Liver (tissue), 8 donors: ENCODE measurements at regions not wholly inside any gene's neighbourhood (a gene's known extent, or its start where the extent isn't known, plus 50 kb on each side); places are given as distances from the start of the nearest gene placed in this dataset.

Experiments used
- DNase-seq: peaks from one replicate; pipeline ENCODE4 v3.0.0-alpha.2; 2017; ENCODE audit warnings: low spot score
- H3K27ac ChIP-seq, 2 donors: one replicate each; pipeline ENCODE4 v1.7.0; 2013; ENCODE audit warnings: inconsistent platforms in 2 of 2, low read length in 2 of 2, control low read depth in 1 of 2, low read depth in 1 of 2, mild to moderate bottlenecking in 1 of 2
- H3K27me3 ChIP-seq, 4 donors: one replicate each; pipeline versions ENCODE4 v1.6.1 to v1.7.0; 2013; ENCODE audit warnings: low read length in 3 of 4, inconsistent platforms in 1 of 4, mild to moderate bottlenecking in 1 of 4, moderate library complexity in 1 of 4; ENCODE audit not compliant: control insufficient read depth in 4 of 4, insufficient read depth in 4 of 4
- H3K36me3 ChIP-seq, 4 donors: one replicate each; pipeline versions ENCODE4 v1.6.1 to v1.7.0; 2013; ENCODE audit warnings: low read length in 3 of 4, mild to moderate bottlenecking in 3 of 4, low read depth in 1 of 4, moderate library complexity in 1 of 4; ENCODE audit not compliant: control insufficient read depth in 4 of 4, insufficient read depth in 3 of 4
- H3K4me1 ChIP-seq, 4 donors: one replicate each; pipeline versions ENCODE4 v1.6.1 to v1.7.0; 2013; ENCODE audit warnings: low read length in 3 of 4, mild to moderate bottlenecking in 3 of 4, moderate library complexity in 1 of 4; ENCODE audit not compliant: control insufficient read depth in 4 of 4, insufficient read depth in 4 of 4
- H3K4me3 ChIP-seq, 3 donors: one replicate each; pipeline versions ENCODE4 v1.6.1 to v1.7.0; 2013; ENCODE audit warnings: low read length in 3 of 3, control low read depth in 1 of 3, low read depth in 1 of 3, mild to moderate bottlenecking in 1 of 3
- H3K9ac ChIP-seq, 2 donors: one replicate each; pipeline ENCODE4 v1.7.0; 2013; ENCODE audit warnings: low read length in 2 of 2, mild to moderate bottlenecking in 2 of 2, moderate library complexity in 2 of 2, control low read depth in 1 of 2, low read depth in 1 of 2
- H3K9me3 ChIP-seq, 4 donors: one replicate each; pipeline versions ENCODE4 v1.6.1 to v1.7.0; 2013; ENCODE audit warnings: low read length in 3 of 4; ENCODE audit not compliant: control insufficient read depth in 4 of 4
- EGR1 ChIP-seq, 2 donors: IDR thresholded peaks; 2 replicates each; pipeline ENCODE4 v1.6.1; 2016 to 2018; ENCODE audit warnings: antibody characterized with exemption in 2 of 2, low read depth in 2 of 2
- FOXA1 ChIP-seq: IDR thresholded peaks from 2 replicates; pipeline ENCODE4 v1.6.1; 2016; ENCODE audit warnings: antibody characterized with exemption
- FOXA2 ChIP-seq: IDR thresholded peaks from 2 replicates; pipeline ENCODE4 v1.6.1; 2016; ENCODE audit warnings: antibody characterized with exemption
- GABPA ChIP-seq, 2 donors: IDR thresholded peaks in 1 of 2; conservative IDR thresholded peaks in 1 of 2; 2 replicates each; pipeline ENCODE4 v1.6.1; 2016; ENCODE audit warnings: antibody characterized with exemption in 2 of 2, mild to moderate bottlenecking in 1 of 2, moderate library complexity in 1 of 2
- HNF4A ChIP-seq, 2 donors: conservative IDR thresholded peaks; 2 replicates each; pipeline ENCODE4 v1.6.1; 2016; ENCODE audit warnings: antibody characterized with exemption in 2 of 2, mild to moderate bottlenecking in 2 of 2
- HNF4G ChIP-seq: IDR thresholded peaks from 2 replicates; pipeline ENCODE4 v1.6.1; 2016; ENCODE audit warnings: antibody characterized with exemption
- JUND ChIP-seq, 2 donors: IDR thresholded peaks; 2 replicates each; pipeline ENCODE4 v1.6.1; 2016; ENCODE audit warnings: antibody characterized with exemption in 2 of 2
- NR2F2 ChIP-seq: IDR thresholded peaks from 2 replicates; pipeline ENCODE4 v1.6.1; 2016; ENCODE audit warnings: antibody characterized with exemption
- RAD21 ChIP-seq, 2 donors: IDR thresholded peaks; 2 replicates each; pipeline ENCODE4 v1.6.1; 2016; ENCODE audit warnings: antibody characterized with exemption in 2 of 2, mild to moderate bottlenecking in 2 of 2
- RXRA ChIP-seq, 2 donors: IDR thresholded peaks; 2 replicates each; pipeline ENCODE4 v1.6.1; 2017 to 2018; ENCODE audit warnings: antibody characterized with exemption in 2 of 2, mild to moderate bottlenecking in 1 of 2
- SP1 ChIP-seq: IDR thresholded peaks from 2 replicates; pipeline ENCODE4 v1.6.1; 2018; ENCODE audit warnings: antibody characterized with exemption, mild to moderate bottlenecking
- TAF1 ChIP-seq: conservative IDR thresholded peaks from 2 replicates; pipeline ENCODE4 v1.6.1; 2016; ENCODE audit warnings: antibody characterized with exemption, mild to moderate bottlenecking
- YY1 ChIP-seq: IDR thresholded peaks from 2 replicates; pipeline ENCODE4 v1.6.1; 2016; ENCODE audit warnings: antibody characterized with exemption, mild to moderate bottlenecking
- WGBS: extraction: QIAGEN DNeasy Blood & Tissue Kit; methylation state at CpG from one replicate; pipeline ENCODE4 v1.1.7; 2013; 5-methylcytosine and 5-hydroxymethylcytosine counted together
- TF ChIP-seq, protein P1 (sequence below): IDR thresholded peaks from 2 replicates; pipeline ENCODE4 v1.6.1; 2016; ENCODE audit warnings: antibody characterized with exemption
- TF ChIP-seq, protein P2 (sequence below): fragments of 150-350 bp; IDR thresholded peaks from 2 replicates; pipeline ENCODE4 v1.5.1; 2017; ENCODE audit warnings: improper control_type of control experiment, low read depth, low read length; ENCODE audit not compliant: missing input control
- TF ChIP-seq, protein P3 (sequence below): IDR thresholded peaks from 2 replicates; pipeline ENCODE4 v1.6.1; 2016; ENCODE audit warnings: antibody characterized with exemption
- TF ChIP-seq, protein P4 (sequence below): IDR thresholded peaks from 2 replicates; pipeline ENCODE4 v1.6.1; 2016; ENCODE audit warnings: antibody characterized with exemption, mild to moderate bottlenecking
- TF ChIP-seq, protein P5 (sequence below): IDR thresholded peaks from 2 replicates; pipeline ENCODE4 v1.6.1; 2016; ENCODE audit warnings: antibody characterized with exemption
- donor health status: healthy.
- donor health status: healthy.
- donor health status: healthy.
- donor health status: healthy.
- donor health status: healthy.

DNA sequence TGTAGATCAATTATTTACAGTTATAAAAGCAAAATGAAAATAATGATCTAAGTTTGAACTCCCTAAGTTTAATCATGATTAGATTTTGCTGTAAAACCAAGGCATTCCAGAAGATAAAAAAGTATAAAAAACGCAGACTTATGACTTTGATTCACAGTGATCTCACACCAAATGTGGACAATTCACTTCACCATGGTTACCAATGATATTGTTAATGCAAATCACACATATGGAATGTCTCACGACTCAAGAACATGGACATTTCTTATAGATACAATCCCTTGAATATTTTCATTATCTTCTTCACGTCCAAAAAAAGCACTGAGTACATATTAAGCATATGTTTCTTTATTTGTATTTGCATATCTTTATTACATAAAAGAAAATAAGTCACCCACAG, 1054.2 kb downstream of the NAALADL2 start (continued):
- TF ChIP-seq, protein P1, sequence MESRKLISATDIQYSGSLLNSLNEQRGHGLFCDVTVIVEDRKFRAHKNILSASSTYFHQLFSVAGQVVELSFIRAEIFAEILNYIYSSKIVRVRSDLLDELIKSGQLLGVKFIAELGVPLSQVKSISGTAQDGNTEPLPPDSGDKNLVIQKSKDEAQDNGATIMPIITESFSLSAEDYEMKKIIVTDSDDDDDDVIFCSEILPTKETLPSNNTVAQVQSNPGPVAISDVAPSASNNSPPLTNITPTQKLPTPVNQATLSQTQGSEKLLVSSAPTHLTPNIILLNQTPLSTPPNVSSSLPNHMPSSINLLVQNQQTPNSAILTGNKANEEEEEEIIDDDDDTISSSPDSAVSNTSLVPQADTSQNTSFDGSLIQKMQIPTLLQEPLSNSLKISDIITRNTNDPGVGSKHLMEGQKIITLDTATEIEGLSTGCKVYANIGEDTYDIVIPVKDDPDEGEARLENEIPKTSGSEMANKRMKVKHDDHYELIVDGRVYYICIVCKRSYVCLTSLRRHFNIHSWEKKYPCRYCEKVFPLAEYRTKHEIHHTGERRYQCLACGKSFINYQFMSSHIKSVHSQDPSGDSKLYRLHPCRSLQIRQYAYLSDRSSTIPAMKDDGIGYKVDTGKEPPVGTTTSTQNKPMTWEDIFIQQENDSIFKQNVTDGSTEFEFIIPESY: no peak

DNA sequence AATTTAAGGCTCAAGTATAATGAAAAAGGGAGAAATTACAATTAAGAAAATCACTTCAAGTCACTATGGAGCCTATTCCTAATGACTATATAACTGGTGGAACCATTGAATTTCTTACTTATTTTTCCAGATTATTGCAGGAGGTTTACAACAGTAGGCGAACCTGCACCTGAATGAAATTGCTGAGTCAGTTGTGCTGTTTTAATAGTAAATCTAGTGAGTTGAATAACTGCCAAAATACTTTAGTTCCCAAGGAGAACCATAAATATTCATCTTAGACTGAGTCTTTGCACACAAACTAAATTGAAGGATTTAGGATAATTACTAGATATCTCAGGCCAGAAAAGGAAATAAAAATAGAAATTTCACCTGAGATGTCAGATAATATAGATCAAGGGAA, 1052.8 kb downstream of the NAALADL2 start:
- H3K9me3 ChIP-seq: no peaks in the 10 kb centered on the region
- WGBS: 67% methylated on average over 1 of the region's 1 CpG

More for the DNA sequence above, 1052.8 kb downstream of the NAALADL2 start:
- no peak overlapping the region for H3K4me3 ChIP-seq
- no peak overlapping the region for H3K9ac ChIP-seq
- H3K27me3 ChIP-seq: no peaks in the 10 kb centered on the region
- no peak overlapping the region for H3K27ac ChIP-seq
- H3K36me3 ChIP-seq: no peaks in the 10 kb centered on the region
- H3K4me1 ChIP-seq: peaks cover 0 to 7% (median 3%) of the 10 kb centered on the region in 4 donors
- no peak for TF ChIP-seq HNF4G
- TF ChIP-seq YY1: no peak
- no peak for TF ChIP-seq FOXA1
- no peak for TF ChIP-seq RXRA (IDR thresholded peaks at IDR 0.05)
- TF ChIP-seq RAD21 (IDR thresholded peaks at IDR 0.05): no peak
- TF ChIP-seq HNF4A (conservative IDR thresholded peaks at IDR 0.05): no peak
- TF ChIP-seq, protein P2, sequence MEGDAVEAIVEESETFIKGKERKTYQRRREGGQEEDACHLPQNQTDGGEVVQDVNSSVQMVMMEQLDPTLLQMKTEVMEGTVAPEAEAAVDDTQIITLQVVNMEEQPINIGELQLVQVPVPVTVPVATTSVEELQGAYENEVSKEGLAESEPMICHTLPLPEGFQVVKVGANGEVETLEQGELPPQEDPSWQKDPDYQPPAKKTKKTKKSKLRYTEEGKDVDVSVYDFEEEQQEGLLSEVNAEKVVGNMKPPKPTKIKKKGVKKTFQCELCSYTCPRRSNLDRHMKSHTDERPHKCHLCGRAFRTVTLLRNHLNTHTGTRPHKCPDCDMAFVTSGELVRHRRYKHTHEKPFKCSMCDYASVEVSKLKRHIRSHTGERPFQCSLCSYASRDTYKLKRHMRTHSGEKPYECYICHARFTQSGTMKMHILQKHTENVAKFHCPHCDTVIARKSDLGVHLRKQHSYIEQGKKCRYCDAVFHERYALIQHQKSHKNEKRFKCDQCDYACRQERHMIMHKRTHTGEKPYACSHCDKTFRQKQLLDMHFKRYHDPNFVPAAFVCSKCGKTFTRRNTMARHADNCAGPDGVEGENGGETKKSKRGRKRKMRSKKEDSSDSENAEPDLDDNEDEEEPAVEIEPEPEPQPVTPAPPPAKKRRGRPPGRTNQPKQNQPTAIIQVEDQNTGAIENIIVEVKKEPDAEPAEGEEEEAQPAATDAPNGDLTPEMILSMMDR: no peak
- no peak for TF ChIP-seq FOXA2
- TF ChIP-seq, protein P3, sequence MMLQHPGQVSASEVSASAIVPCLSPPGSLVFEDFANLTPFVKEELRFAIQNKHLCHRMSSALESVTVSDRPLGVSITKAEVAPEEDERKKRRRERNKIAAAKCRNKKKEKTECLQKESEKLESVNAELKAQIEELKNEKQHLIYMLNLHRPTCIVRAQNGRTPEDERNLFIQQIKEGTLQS: no peak
- TF ChIP-seq, protein P4, sequence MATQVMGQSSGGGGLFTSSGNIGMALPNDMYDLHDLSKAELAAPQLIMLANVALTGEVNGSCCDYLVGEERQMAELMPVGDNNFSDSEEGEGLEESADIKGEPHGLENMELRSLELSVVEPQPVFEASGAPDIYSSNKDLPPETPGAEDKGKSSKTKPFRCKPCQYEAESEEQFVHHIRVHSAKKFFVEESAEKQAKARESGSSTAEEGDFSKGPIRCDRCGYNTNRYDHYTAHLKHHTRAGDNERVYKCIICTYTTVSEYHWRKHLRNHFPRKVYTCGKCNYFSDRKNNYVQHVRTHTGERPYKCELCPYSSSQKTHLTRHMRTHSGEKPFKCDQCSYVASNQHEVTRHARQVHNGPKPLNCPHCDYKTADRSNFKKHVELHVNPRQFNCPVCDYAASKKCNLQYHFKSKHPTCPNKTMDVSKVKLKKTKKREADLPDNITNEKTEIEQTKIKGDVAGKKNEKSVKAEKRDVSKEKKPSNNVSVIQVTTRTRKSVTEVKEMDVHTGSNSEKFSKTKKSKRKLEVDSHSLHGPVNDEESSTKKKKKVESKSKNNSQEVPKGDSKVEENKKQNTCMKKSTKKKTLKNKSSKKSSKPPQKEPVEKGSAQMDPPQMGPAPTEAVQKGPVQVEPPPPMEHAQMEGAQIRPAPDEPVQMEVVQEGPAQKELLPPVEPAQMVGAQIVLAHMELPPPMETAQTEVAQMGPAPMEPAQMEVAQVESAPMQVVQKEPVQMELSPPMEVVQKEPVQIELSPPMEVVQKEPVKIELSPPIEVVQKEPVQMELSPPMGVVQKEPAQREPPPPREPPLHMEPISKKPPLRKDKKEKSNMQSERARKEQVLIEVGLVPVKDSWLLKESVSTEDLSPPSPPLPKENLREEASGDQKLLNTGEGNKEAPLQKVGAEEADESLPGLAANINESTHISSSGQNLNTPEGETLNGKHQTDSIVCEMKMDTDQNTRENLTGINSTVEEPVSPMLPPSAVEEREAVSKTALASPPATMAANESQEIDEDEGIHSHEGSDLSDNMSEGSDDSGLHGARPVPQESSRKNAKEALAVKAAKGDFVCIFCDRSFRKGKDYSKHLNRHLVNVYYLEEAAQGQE: no peak
- no peak for TF ChIP-seq GABPA (IDR thresholded peaks at IDR 0.05 in 1 of 2, conservative IDR thresholded peaks at IDR 0.05 in 1 of 2)
- TF ChIP-seq SP1: no peak
- TF ChIP-seq EGR1 (IDR thresholded peaks at IDR 0.05; ENCODE audit: low read depth in 2 of 2): no peak
- no peak for TF ChIP-seq JUND (IDR thresholded peaks at IDR 0.05)
- TF ChIP-seq NR2F2: no peak
- TF ChIP-seq, protein P1: no peak
- TF ChIP-seq TAF1: no peak
- TF ChIP-seq, protein P5, sequence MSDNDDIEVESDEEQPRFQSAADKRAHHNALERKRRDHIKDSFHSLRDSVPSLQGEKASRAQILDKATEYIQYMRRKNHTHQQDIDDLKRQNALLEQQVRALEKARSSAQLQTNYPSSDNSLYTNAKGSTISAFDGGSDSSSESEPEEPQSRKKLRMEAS: no peak
- DNase-seq: no peak
